ENCODE measurements at regions not wholly inside any gene's neighbourhood (a gene's known extent, or its start where the extent isn't known, plus 50 kb on each side); places are given as distances from the start of the nearest gene placed in this dataset.

- H3K27ac ChIP-seq (ENCODE audit: extremely low read depth, low read depth, low read length) = no peak overlapping the region
- no peaks in the 10 kb centered on the region for H3K36me3 ChIP-seq (ENCODE audit: control insufficient read depth in 2 of 2, insufficient read depth in 1 of 2, low read length in 2 of 2)
- ChIA-PET CTCF (no interaction called here), POLR2A (no interaction called here)
- H3K9me3 ChIP-seq (ENCODE audit: control insufficient read depth, insufficient read depth, low read depth, low read length) = no peaks in the 10 kb centered on the region
- TF ChIP-seq ZNF560 (tag by site-specific recombination; IDR thresholded peaks at IDR 0.05; ENCODE audit: borderline replicate concordance) = no peak
- no peak for TF ChIP-seq ZNF473 (tag by site-specific recombination; IDR thresholded peaks at IDR 0.05)
- no peak for TF ChIP-seq ZNF747 (tag by site-specific recombination; IDR thresholded peaks at IDR 0.05)
- no peak for TF ChIP-seq ZNF157 (tag by site-specific recombination; IDR thresholded peaks at IDR 0.05)
- TF ChIP-seq ZBTB48 (tag by site-specific recombination; IDR thresholded peaks at IDR 0.05) = no peak
- TF ChIP-seq, protein P1, sequence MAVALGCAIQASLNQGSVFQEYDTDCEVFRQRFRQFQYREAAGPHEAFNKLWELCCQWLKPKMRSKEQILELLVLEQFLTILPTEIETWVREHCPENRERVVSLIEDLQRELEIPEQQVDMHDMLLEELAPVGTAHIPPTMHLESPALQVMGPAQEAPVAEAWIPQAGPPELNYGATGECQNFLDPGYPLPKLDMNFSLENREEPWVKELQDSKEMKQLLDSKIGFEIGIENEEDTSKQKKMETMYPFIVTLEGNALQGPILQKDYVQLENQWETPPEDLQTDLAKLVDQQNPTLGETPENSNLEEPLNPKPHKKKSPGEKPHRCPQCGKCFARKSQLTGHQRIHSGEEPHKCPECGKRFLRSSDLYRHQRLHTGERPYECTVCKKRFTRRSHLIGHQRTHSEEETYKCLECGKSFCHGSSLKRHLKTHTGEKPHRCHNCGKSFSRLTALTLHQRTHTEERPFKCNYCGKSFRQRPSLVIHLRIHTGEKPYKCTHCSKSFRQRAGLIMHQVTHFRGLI (tag by site-specific recombination; IDR thresholded peaks at IDR 0.05) = no peak
- TF ChIP-seq ZNF654 (tag by site-specific recombination; IDR thresholded peaks at IDR 0.05; ENCODE audit: low read depth) = no peak
- TF ChIP-seq SETDB1 (IDR thresholded peaks at IDR 0.05; ENCODE audit: insufficient read length, low read length) = no peak
- TF ChIP-seq, protein P2, sequence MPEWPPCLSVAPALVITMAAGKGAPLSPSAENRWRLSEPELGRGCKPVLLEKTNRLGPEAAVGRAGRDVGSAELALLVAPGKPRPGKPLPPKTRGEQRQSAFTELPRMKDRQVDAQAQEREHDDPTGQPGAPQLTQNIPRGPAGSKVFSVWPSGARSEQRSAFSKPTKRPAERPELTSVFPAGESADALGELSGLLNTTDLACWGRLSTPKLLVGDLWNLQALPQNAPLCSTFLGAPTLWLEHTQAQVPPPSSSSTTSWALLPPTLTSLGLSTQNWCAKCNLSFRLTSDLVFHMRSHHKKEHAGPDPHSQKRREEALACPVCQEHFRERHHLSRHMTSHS (tag by site-specific recombination; IDR thresholded peaks at IDR 0.05) = no peak
- TF ChIP-seq ZNF184 (tag by site-specific recombination; IDR thresholded peaks at IDR 0.05) = no peak
- TF ChIP-seq, protein P3, sequence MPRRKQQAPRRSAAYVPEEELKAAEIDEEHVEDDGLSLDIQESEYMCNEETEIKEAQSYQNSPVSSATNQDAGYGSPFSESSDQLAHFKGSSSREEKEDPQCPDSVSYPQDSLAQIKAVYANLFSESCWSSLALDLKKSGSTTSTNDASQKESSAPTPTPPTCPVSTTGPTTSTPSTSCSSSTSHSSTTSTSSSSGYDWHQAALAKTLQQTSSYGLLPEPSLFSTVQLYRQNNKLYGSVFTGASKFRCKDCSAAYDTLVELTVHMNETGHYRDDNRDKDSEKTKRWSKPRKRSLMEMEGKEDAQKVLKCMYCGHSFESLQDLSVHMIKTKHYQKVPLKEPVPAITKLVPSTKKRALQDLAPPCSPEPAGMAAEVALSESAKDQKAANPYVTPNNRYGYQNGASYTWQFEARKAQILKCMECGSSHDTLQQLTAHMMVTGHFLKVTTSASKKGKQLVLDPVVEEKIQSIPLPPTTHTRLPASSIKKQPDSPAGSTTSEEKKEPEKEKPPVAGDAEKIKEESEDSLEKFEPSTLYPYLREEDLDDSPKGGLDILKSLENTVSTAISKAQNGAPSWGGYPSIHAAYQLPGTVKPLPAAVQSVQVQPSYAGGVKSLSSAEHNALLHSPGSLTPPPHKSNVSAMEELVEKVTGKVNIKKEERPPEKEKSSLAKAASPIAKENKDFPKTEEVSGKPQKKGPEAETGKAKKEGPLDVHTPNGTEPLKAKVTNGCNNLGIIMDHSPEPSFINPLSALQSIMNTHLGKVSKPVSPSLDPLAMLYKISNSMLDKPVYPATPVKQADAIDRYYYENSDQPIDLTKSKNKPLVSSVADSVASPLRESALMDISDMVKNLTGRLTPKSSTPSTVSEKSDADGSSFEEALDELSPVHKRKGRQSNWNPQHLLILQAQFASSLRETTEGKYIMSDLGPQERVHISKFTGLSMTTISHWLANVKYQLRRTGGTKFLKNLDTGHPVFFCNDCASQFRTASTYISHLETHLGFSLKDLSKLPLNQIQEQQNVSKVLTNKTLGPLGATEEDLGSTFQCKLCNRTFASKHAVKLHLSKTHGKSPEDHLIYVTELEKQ (tag by site-specific recombination; IDR thresholded peaks at IDR 0.05; ENCODE audit: borderline replicate concordance) = no peak
- no peak for TF ChIP-seq INSM2 (tag by site-specific recombination; IDR thresholded peaks at IDR 0.05)
- TF ChIP-seq, protein P4, sequence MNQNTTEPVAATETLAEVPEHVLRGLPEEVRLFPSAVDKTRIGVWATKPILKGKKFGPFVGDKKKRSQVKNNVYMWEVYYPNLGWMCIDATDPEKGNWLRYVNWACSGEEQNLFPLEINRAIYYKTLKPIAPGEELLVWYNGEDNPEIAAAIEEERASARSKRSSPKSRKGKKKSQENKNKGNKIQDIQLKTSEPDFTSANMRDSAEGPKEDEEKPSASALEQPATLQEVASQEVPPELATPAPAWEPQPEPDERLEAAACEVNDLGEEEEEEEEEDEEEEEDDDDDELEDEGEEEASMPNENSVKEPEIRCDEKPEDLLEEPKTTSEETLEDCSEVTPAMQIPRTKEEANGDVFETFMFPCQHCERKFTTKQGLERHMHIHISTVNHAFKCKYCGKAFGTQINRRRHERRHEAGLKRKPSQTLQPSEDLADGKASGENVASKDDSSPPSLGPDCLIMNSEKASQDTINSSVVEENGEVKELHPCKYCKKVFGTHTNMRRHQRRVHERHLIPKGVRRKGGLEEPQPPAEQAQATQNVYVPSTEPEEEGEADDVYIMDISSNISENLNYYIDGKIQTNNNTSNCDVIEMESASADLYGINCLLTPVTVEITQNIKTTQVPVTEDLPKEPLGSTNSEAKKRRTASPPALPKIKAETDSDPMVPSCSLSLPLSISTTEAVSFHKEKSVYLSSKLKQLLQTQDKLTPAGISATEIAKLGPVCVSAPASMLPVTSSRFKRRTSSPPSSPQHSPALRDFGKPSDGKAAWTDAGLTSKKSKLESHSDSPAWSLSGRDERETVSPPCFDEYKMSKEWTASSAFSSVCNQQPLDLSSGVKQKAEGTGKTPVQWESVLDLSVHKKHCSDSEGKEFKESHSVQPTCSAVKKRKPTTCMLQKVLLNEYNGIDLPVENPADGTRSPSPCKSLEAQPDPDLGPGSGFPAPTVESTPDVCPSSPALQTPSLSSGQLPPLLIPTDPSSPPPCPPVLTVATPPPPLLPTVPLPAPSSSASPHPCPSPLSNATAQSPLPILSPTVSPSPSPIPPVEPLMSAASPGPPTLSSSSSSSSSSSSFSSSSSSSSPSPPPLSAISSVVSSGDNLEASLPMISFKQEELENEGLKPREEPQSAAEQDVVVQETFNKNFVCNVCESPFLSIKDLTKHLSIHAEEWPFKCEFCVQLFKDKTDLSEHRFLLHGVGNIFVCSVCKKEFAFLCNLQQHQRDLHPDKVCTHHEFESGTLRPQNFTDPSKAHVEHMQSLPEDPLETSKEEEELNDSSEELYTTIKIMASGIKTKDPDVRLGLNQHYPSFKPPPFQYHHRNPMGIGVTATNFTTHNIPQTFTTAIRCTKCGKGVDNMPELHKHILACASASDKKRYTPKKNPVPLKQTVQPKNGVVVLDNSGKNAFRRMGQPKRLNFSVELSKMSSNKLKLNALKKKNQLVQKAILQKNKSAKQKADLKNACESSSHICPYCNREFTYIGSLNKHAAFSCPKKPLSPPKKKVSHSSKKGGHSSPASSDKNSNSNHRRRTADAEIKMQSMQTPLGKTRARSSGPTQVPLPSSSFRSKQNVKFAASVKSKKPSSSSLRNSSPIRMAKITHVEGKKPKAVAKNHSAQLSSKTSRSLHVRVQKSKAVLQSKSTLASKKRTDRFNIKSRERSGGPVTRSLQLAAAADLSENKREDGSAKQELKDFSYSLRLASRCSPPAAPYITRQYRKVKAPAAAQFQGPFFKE (tag by site-specific recombination; IDR thresholded peaks at IDR 0.05; ENCODE audit: borderline replicate concordance) = no peak
- no peak overlapping the region for H3K4me3 ChIP-seq (ENCODE audit: low read depth, low read length)
- H3K4me1 ChIP-seq (ENCODE audit: control insufficient read depth, insufficient read depth, low read length) = no peaks in the 10 kb centered on the region
These were observed 114.8 kb downstream of the PHETA1 start for GRCh38 chr12:111254106-111254505.

Measured in HEK293 (cell line).